Fibroblast of the conjunctiva (primary cell): ENCODE measurements at regions not wholly inside any gene's neighbourhood (a gene's known extent, or its start where the extent isn't known, plus 50 kb on each side); places are given as distances from the start of the nearest gene placed in this dataset.
"Not testable (repeated sequence)": the region's sequence is repeated elsewhere in the genome, so short reads cannot be mapped to it uniquely, and the experiment has no call there.

Experiments used
- DNase-seq: peaks from one replicate; pipeline ENCODE4 v3.0.0-alpha.2; 2010; ENCODE audit warnings: low read depth

DNA sequence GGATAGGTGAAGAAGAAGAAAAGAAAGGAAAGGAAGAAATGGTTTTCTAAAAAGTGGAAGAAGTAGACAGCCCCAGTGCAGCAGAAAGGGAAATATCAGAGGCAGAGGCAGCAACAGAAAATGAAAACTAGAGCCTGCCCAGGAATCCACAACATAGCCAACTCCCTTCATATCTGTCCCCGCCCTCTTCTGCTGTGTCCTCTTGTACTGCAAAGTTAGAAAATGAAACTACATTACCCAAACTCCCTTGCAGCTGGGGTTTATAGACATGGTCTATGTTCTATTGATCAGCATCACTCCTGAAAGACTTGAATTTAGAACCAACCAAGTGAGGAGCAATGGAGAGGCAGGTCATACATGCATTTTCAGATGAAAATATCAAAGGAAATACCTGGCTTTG is 200.5 kb upstream of the PHACTR1 start:
- DNase-seq: no peak

DNA sequence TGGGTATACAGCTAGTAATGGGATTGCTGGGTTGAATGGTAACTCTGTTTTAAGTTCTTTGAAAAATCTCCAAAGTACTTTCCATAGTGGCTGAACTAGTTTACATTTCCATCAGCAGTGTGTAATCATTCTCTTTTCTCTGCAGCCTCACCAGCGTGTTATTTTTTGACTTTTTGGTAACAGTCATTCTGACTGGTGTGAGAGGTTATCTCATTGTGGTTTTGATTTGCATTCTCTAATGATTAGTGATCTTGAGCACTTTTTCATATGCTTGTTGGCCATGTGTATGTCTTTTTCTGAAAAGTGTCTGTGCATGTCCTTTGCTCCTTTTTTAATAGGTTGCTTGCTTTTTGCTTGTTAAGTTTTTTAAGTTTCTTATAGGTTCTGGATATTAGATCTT is 194.2 kb upstream of the PHACTR1 start:
- no peak for DNase-seq

DNA sequence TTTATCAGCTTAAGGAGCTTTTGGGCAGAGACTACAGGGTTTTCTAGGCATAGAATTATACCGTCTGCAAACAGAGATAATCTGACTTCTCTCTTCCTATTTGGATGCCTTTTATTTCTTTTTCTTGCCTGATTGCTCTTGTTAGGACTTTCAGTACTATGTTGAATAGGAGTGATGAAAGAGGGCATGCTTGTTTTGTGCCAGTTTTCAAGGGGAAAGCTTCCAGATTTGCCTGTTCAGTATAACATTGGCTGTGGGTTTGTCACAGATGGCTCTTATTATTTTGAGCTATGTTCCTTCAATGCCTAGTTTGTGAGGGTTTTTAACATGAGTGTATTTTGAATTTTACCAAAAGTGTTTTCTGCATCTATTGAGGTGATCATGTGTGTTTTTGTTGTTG is 192.8 kb upstream of the PHACTR1 start:
- no peak for DNase-seq

DNA sequence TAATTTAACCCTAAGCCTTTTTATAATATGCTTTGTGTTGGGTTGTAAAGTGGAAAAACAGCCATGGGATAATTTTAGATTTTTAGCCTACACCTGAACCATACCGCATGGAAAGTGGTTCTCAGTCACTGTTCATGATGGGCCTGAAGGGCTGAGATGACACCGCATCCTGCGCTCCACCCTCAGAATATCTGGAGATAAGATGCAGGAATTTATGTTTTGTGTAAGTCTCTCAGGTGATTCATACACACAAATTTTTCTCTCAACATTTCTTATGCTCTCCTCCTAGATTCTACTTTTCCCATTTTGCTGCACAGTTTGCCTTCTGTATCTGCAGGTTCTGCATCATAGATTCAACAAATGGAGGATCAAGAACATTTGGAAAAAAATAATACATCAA is 191.3 kb upstream of the PHACTR1 start:
- DNase-seq: no peak

DNA sequence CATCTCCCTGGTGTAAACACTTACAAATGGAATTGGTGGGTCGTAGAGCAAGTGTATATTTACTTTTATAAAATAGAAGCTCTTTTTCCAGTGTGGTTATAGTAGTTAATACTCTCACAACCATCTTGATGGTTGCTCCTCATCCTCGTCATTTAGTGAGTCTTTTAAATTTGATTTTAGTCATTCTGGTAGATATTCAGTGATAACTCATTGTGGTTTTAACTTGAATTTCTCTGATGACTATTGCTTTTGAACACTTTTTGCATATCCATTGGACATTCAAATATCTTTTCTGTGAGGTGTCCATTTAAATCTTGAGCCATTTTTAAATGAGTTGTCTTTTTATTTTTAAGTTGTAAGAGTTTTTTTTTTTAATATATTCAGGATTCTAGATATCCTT is 189.2 kb upstream of the PHACTR1 start:
- no peak for DNase-seq

DNA sequence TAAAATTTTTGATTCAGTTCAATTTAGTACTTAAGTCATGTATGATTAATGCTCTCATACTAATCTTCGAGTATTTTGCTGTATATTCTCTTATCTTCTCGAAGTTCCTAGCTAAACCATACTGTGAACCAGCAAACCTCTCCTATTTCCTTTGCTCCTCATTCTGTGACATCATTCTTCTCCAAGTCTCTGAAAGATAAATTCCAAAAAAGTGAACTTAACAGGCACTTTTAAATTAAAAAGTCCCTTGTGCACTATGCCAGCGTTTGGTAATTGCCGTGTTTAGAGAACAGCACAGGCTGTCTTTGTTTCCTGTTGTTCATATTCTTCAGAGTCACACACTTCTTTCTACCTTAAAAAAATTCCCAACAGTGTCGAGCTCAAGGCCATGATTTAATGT is 188.4 kb upstream of the PHACTR1 start:
- DNase-seq: no peak

DNA sequence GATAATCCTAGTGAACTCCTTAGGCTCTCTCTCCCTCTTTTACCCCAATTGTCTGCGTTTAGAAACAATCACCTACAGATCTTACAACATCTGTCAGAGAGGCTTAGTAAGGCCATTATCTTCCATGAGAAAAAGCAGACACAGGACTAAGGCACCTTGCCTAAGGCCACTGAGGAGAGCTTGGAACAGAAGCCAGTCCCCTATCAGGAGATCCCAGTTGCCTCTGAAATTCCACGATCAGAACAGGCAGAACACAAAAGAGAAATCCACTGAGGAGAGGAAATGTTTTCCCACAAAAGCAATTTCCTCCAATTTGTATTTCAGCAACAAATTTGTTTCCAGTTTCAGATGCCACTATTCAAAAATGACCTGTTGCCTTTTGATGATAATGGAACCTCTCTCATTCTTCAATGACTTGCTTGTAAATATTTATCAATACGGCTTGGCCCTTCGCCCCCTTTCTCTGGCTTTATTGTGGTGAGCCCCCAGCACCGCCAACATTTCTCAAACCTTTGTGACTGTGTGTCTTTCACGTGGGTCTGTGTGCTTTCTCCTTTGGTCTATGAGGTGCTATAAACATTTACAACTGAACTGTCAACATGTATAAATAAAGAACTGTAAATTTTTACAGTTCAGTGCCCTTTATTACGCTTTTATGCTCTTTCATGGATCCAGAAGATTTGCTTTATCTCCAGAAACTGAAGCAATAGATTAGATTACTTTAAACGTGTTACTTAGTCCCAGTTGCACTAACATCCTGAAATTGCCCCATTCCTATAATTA is 187.8 kb upstream of the PHACTR1 start:
- no peak for DNase-seq

DNA sequence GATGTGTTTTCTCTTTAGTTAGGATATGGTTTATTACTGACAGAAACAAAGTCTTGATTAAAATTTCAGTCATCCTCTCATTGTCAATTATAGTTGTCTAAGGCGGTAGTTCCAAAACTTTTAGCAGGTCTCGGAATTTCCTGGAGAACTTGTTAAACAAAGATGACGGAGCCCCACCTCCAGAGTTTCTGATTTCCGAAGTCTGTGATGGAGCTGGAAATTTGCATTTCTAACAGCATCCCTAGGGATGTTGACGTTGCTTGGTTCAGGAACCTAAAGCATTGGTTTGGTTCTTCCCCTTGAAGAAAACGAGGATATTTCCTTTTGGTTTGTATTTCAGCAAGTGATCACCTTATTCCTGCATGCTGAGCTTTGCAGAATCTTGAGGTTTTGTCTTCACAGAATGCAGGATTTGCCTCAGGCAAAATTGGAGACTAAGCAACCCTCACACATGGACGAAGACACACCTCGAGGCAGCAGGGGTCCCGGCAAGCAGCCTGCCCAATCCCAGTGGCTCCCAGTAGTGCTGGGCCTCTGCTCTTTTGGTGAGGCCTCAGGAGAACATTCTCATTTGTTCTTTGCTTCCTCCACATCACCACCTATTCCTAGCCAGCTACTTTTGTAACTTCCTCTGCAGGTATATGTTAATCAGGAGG is 187.1 kb upstream of the PHACTR1 start:
- no peak for DNase-seq

DNA sequence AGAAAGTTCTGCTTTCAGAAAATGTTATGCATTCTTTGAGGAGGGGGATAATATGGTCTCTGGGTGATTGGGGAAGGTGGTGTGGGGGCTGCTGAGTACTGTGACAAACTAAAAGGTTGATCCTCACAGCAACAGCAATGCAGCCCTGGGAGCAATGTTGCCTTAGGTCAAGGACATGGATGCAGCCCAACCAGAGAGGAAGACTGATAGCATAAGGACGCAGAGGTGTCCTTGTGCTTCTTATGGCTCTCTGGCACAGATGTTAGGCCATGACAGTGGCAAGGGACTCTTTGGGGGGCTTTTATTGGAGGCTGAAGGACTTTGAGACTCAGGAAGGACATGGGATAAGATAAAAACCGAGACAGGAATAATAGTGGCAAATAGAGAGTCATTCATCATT is 186.2 kb upstream of the PHACTR1 start:
- no peak for DNase-seq

DNA sequence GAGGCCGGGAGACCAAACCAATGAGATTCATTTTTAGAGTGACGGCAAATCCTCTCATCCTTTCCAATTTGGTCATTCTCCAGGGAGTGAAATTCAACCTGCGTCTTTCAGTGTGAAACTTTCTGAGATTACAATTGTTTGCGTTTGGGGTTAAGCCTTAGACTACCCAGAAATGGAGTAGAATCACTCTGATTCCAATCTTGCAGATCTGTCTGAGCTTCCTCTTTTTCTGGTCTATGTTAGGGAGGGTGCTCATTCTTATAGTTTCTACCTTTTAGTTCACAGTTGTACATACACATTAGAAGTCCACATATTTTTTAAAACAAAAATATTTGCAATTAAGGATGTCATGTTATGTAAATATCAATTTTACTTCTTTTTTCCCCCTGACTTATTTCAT is 183.0 kb upstream of the PHACTR1 start:
- DNase-seq: no peak

DNA sequence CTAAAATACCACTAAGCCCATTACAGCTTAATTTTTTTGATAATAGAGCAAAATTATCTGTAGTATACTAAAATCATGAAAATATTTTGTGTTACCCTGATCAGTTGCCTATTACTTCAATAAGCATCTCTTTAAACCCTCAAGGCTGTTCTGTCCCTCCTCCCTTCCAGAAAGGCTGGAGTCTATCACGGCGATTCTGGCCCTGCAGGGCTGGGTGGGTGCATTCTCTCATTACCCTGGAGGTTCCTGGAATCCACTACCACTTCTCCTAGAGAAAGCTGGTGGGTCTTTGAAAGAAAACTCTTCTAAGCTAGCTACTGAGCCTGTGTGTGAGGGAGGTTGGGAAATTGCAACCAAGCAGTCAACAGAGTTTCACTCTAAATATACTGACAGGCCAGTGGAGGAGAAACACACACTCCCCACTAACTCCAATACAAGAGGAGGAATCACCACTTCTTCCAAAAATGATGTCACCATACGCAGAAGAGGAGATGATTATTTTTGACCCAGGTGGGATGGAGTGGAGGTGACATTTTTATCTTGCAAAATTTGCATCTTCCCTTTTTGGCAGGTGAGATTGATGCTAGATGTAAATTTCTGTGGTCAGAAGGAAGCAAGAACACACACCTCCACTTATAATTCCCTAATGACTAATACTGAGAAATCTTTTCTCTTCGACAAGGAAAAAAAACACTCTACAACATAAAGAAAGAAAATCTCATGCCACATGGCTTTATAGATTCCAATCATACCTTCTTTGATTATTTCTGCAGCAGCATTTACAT is 182.3 kb upstream of the PHACTR1 start:
- no peak for DNase-seq

DNA sequence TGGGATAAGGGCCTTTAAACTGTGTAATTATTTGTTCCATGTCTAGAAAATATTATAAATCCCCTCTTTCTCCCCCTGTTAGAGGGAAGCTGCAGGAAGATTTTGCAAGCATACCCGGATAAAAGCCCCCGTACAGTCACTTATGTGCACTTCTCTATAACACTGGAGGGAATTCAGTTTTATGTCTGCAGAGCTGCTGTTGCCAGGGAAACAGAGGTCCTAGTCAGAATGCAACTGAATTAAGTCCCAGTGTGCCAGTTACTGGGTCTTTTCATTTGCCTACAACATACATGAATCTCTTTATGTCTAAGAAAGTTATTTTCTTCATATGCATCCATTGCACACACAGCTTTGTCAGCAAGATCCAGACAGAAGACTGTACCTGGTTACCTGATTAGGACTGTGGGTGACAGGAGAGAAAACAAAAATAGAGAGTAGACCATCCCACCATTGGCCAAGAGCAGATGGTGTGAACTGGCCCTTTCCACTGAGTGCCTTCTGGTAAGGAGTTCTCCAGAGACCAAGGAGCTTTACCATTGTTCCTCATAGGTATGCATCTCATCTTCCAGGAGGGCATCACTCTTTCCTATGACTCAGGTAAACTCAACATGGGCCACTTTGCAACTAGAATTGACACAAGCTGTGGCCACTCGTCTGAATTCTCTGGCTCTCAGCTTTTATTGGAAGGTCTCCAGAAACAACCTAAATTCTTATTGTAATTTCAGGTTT is 180.8 kb upstream of the PHACTR1 start:
- no peak for DNase-seq

DNA sequence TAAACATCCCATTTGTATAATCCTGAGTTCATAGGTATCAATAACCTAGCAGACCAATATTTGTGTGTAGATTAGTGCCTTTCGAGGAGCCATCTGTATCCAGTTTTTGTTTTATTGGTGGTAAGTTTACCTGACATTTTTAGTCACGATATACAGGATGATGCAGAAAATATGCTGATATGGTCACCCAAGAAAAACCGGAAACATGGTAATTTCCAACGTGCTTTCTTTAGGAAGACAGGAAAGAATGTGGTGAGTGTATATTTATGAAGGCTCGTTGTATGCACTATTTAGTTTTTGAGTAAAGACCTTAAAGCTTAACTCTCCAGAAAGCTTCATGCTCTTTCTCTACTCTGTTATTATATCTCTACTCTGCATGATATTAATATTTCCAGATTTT is 180.2 kb upstream of the PHACTR1 start:
- DNase-seq: no peak

DNA sequence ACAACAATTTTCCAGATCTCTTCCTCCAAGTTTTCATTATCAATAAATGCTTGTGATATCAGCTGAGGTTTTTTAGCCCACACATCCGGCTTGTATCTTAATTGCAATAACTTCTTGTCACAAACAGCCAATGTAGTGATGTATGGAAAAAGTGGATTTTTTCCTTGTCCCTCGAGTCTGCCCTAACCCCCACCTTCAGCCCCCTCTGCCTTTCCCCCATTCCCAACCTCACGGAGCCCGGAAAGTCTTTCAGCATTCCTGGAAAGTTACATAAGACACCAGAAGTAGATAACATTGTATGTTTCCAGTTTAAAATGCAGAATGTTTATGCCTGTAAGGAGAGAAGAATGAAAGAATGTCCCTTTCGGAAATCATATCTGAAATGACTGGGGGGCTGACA is 179.2 kb upstream of the PHACTR1 start:
- no peak for DNase-seq

DNA sequence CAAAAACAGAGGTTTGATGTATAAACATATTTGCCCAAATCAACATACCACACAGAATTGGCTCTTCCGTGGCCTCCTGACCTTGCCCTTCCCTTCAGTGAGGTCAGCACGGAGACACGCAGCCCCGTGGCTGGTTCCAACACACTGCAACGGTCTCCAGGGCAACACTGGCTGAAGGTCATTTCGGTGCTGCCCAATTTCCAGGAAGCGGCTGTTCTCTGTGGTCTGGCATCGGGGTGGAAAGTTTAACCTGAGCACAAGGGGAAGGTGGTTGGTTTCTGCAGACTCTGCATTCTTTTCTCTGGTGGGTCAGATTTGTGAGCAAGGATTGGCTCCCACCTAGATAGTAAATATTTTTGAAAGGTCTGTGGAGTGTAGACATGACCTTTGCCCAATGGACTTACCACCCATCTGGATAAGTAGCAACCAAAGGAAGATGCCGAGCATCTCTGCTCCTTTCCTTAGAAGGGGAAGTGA is 177.6 kb upstream of the PHACTR1 start:
- no peak for DNase-seq

DNA sequence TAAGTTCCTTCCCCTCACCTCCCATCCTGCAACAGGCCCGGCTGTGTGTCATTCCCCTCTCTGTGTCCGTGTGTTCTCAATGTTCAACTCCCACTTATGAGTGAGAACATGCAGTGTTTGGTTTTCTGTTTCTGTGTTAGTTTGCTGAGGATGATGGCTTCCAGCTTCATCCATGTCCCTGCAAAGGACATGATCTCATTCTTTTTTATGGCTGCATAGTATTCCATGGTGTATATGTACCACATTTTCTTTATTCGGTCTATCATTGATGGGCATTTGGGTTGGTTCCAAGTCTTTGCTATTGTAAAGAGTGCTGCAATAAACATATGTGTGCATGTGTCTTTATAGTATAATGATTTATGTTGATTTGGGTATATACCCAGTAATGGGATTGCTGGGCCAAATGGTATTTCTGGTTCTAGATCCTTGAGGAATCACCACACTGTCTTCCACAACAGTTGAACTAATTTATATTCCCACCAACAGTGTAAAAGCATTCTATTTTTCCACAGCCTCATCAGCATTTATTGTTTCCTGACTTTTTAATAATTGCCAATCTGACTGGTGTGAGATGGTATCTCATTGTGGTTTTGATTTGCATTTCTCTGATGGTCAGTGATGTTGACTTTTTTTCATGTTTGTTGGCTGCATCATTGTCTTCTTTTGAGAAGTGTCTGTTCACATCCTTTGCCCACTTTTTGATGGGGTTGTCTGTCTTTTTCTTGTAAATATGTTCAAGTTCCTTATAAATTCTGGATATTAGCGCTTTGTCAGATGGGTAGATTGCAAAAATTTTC is 174.1 kb upstream of the PHACTR1 start:
- DNase-seq: not testable (repeated sequence)

DNA sequence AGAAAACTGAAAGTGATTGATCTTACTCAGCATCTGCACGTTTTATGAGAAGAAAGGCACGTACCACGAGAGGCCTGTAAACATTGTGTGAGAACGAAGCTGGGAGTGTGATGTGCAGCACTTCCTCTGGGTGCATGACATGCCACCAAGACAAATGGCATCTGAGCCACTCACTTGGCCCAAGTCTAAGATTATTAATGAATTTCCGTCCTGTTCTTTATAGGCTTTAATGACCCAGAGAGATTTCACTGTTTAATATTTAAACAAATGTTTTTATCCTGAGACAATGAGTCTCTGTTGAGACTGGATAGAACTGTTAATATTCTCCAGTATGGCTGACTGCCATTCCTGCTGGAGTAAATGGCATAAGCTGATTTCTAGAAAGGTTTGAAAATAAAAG is 172.6 kb upstream of the PHACTR1 start:
- DNase-seq: no peak

DNA sequence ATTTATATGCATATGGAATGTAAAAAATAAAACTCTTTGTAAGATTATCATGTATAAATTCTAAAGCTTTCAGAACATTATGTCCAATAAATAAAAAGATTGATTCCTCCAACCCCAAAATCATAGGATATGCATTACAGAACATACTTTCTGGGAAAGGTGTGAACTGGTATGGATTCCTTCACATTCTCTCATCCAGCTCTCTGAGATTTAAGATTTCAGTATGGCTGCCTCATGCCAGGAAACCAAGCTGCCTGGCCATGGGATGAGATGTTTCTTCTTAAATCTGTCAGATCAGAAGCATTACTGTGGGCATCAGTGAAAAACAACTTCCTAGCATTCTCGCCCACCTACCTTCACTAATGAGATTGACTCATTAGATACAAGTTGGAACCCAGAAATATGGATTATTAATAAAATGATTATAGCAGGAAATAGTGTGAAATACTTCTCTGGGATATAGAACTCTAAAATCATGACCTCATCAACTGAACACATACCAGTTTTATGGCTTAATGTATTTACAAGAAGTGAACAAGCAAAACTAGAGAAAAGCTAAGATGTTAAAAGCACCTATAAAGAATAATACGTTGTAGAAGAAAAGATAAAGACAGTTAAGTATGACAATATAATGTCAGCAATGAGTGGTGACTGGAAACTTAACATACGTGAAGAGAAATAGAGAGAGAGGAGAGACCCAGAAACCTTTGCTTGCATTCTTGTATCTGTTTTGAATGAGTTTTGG is 171.6 kb upstream of the PHACTR1 start:
- no peak for DNase-seq

DNA sequence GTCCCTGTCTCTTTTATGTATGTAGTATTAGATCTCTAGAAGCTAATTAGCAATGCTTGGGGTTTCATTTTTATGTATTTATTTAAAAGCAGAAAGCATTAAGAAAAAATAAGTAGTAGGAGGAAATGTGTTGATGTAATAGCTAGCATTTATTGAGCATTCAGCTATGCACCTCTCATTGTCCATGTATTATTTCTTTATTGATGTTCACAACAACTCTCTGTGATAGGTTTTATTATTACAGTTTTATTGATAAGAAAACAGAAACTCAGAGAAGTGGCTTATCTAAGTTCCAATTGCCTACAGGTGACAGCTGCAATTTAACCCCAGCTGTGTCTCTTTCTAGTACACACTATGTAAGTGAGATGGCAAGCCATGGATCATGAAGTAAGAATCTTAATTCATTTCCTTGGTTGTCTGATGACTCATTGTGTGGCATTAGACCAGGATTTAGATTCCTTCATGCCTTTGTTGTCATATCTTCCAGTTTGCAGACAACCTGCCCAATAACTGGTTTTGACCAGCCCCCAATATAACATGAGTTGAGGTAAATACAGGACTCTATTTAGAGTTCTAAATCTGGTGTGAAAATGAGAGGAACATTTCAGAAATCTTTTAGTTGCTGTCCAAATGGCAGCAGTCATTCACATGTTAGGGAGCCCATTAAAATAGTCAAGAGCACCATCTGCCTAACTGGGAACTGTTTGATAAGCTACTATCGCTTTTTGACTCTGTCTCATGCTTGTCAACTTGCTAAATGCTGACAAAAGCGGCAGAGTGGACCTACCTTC is 170.8 kb upstream of the PHACTR1 start:
- DNase-seq: no peak

DNA sequence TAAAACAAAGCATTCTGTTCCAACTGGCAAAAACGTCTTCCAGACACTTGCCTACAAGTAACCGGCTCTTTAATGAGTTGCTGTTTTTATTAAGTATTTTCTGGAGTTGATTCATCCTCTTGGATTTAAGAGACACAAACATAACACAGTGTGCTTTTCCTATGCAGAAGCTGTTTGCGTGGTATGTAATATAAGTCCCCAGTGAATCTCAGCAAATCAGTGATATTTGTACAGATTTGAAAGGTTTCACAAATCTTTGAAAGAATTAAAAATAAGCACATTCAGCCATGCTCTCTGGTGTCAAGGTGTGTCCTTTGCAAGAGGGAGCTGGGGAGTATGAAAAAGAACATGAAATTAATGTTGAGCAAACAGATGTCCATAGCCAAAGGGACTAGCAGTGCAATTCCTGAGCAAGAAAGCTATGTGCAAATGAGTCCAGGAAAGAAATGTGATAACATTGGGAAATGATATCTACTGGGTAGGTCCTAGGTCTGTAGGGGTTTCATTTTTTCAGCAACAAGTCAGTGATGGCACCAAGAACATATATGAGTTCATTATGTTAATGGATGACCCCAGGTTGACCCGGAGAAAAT is 170.1 kb upstream of the PHACTR1 start:
- no peak for DNase-seq
